K562 (cell line): ENCODE measurements at regions not wholly inside any gene's neighbourhood (a gene's known extent, or its start where the extent isn't known, plus 50 kb on each side); places are given as distances from the start of the nearest gene placed in this dataset.

ENCODE experiments used
- ATF1 ChIP-seq, 2 experiments: fragments of 450-650 bp in 1 of 2; IDR thresholded peaks; 2 replicates each; pipeline ENCODE4 v1.6.1; 2016; ENCODE audit warnings: missing compliant biosample characterization in 1 of 2, missing genetic modification characterization in 1 of 2
- ATF3 ChIP-seq, 2 experiments: fragments of 450-650 bp in 1 of 2; sonication (generic) in 1 of 2; formaldehyde crosslinking in 1 of 2; IDR thresholded peaks in 1 of 2; conservative IDR thresholded peaks in 1 of 2; 2 replicates each; pipeline versions ENCODE4 v1.6.1 to v1.8.1; 2016 to 2023; ENCODE audit warnings: mild to moderate bottlenecking in 2 of 2, moderate library complexity in 2 of 2, inconsistent platforms in 1 of 2, missing genetic modification reagents in 1 of 2
- BRD4 ChIP-seq: fragments of 200-600 bp; sonication (generic); IDR thresholded peaks from 2 replicates; pipeline ENCODE4 v1.6.1; 2017; ENCODE audit warnings: inconsistent platforms
- CBX2 ChIP-seq: fragments of 200-600 bp; sonication (generic); IDR thresholded peaks from one replicate; pipeline ENCODE4 v1.6.1; 2012; ENCODE audit warnings: mild to moderate bottlenecking, low read length, inconsistent platforms; ENCODE audit not compliant: insufficient read depth, poor library complexity, severe bottlenecking
- DNMT1 ChIP-seq: fragments of 450-650 bp; IDR thresholded peaks from 2 replicates; pipeline ENCODE4 v1.6.1; 2016; ENCODE audit warnings: antibody characterized with exemption, mild to moderate bottlenecking
- RBM39 ChIP-seq: fragments of 200-400 bp; formaldehyde crosslinking; optimal IDR thresholded peaks from 2 replicates; pipeline ENCODE3; 2018; ENCODE audit warnings: low read depth, low read length
- RHOXF2B ChIP-seq: fragments of 250-450 bp; sonication (Bioruptor Pico); conservative IDR thresholded peaks from 2 replicates; pipeline ENCODE4 v1.5.1; 2021
- ZBTB34 ChIP-seq: fragments of 250-450 bp; sonication (Bioruptor Pico); IDR thresholded peaks from 2 replicates; pipeline ENCODE4 v1.8.0; 2021; ENCODE audit warnings: mild to moderate bottlenecking, moderate library complexity
- ZBTB7A ChIP-seq: IDR thresholded peaks from 2 replicates; pipeline ENCODE4 v1.6.1; 2011; ENCODE audit warnings: low read depth, mild to moderate bottlenecking, low read length, moderate library complexity, borderline replicate concordance; ENCODE audit not compliant: control insufficient read depth
- ZNF57 ChIP-seq: fragments of 450-650 bp; formaldehyde crosslinking; IDR thresholded peaks from 2 replicates; pipeline ENCODE4 v1.4.0; 2020; ENCODE audit warnings: mild to moderate bottlenecking, moderate library complexity
- TF ChIP-seq, protein P1 (sequence below): sonication (generic); formaldehyde crosslinking; IDR thresholded peaks from 2 replicates; pipeline ENCODE4 v1.8.0; 2022; ENCODE audit warnings: mild to moderate bottlenecking, missing genetic modification reagents, borderline replicate concordance

GRCh38 chr5:125256296-125256695, 509.9 kb upstream of the ZNF608 start (continued):
- TF ChIP-seq, protein P1, sequence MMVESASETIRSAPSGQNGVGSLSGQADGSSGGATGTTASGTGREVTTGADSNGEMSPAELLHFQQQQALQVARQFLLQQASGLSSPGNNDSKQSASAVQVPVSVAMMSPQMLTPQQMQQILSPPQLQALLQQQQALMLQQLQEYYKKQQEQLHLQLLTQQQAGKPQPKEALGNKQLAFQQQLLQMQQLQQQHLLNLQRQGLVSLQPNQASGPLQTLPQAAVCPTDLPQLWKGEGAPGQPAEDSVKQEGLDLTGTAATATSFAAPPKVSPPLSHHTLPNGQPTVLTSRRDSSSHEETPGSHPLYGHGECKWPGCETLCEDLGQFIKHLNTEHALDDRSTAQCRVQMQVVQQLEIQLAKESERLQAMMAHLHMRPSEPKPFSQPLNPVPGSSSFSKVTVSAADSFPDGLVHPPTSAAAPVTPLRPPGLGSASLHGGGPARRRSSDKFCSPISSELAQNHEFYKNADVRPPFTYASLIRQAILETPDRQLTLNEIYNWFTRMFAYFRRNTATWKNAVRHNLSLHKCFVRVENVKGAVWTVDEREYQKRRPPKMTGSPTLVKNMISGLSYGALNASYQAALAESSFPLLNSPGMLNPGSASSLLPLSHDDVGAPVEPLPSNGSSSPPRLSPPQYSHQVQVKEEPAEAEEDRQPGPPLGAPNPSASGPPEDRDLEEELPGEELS (CRISPR knock-in tag): no peak
- TF ChIP-seq ATF3 (IDR thresholded peaks at IDR 0.05) (no peak), ATF3 (CRISPR knock-in tag; conservative IDR thresholded peaks at IDR 0.05) (no peak), ZNF57 (CRISPR knock-in tag) (no peak), CBX2 (no peak), BRD4 (no peak), ATF1 (CRISPR knock-in tag; IDR thresholded peaks at IDR 0.05) (no peak), ATF1 (tag; IDR thresholded peaks at IDR 0.05) (no peak), ZBTB7A (no peak), RHOXF2B (CRISPR knock-in tag) (no peak), ZBTB34 (CRISPR knock-in tag) (no peak), DNMT1 (no peak), RBM39 (no peak)
- TF ChIP-seq, all 486 proteins: peak for 0
